Stimulated activated CD4-positive, alpha-beta T cell treated with anti-CD3 and anti-CD28 coated beads, Interleukin-15, amount 100 ng/mL, for 24 hours (primary cell): ENCODE measurements at regions not wholly inside any gene's neighbourhood (a gene's known extent, or its start where the extent isn't known, plus 50 kb on each side); places are given as distances from the start of the nearest gene placed in this dataset.

Experiments
- DNase-seq: peaks from one replicate; pipeline ENCODE4 v3.0.0-alpha.2; 2020

- no peak for DNase-seq
Measured at GRCh38 chr14:23903442-23903841, 50.1 kb upstream of the DHRS4 start.
